Trophoblast cell (in vitro differentiated cells and primary cell): ENCODE measurements at regions not wholly inside any gene's neighbourhood (a gene's known extent, or its start where the extent isn't known, plus 50 kb on each side); places are given as distances from the start of the nearest gene placed in this dataset.
"Not testable (repeated sequence)": the region's sequence is repeated elsewhere in the genome, so short reads cannot be mapped to it uniquely, and the experiment has no call there.

Source experiments
- DNase-seq, 2 donors: peaks; one replicate each; pipeline ENCODE4 v3.0.0-alpha.2; 2016
- H2AFZ ChIP-seq: 2 replicates; pipeline ENCODE4 v1.6.1; 2013; ENCODE audit warnings: low read length, moderate library complexity, mild to moderate bottlenecking; ENCODE audit not compliant: insufficient read depth, poor library complexity
- H2AK5ac ChIP-seq: 2 replicates; pipeline ENCODE4 v1.6.1; 2013; ENCODE audit warnings: mild to moderate bottlenecking, low read length
- H2BK120ac ChIP-seq: 2 replicates; pipeline ENCODE4 v1.6.1; 2013; ENCODE audit warnings: low read length, mild to moderate bottlenecking, moderate library complexity; ENCODE audit not compliant: insufficient read depth, poor library complexity
- H2BK12ac ChIP-seq: 2 replicates; pipeline ENCODE4 v1.6.1; 2013; ENCODE audit warnings: mild to moderate bottlenecking, low read length, moderate library complexity
- H2BK5ac ChIP-seq: 2 replicates; pipeline ENCODE4 v1.6.1; 2013; ENCODE audit warnings: low read length, low read depth, moderate library complexity, mild to moderate bottlenecking; ENCODE audit not compliant: poor library complexity
- H3K14ac ChIP-seq: 2 replicates; pipeline ENCODE4 v1.6.1; 2013; ENCODE audit warnings: mild to moderate bottlenecking, low read length
- H3K18ac ChIP-seq: 2 replicates; pipeline ENCODE4 v1.6.1; 2013; ENCODE audit warnings: mild to moderate bottlenecking, low read length
- H3K23ac ChIP-seq: 2 replicates; pipeline ENCODE4 v1.6.1; 2013; ENCODE audit warnings: low read length
- H3K27ac ChIP-seq: 2 replicates; pipeline ENCODE4 v1.5.1; 2013; ENCODE audit warnings: low read depth, mild to moderate bottlenecking, inconsistent platforms, low read length, moderate library complexity
- H3K27me3 ChIP-seq: 2 replicates; pipeline ENCODE4 v1.6.1; 2013; ENCODE audit warnings: inconsistent platforms, mild to moderate bottlenecking, low read length, moderate library complexity; ENCODE audit not compliant: insufficient read depth
- H3K36me3 ChIP-seq, 2 experiments: 1 replicate in 1 of 2; 2 replicates in 1 of 2; pipeline ENCODE4 v1.6.1; 2013; ENCODE audit warnings: low read length in 2 of 2, mild to moderate bottlenecking in 2 of 2, moderate library complexity in 1 of 2; ENCODE audit not compliant: insufficient read depth in 2 of 2, control insufficient read depth in 1 of 2
- H3K4ac ChIP-seq: 2 replicates; pipeline ENCODE4 v1.6.1; 2013; ENCODE audit warnings: low read depth, mild to moderate bottlenecking, low read length, moderate library complexity
- H3K4me1 ChIP-seq, 2 experiments: 1 replicate in 1 of 2; 2 replicates in 1 of 2; pipeline ENCODE4 v1.6.1; 2013; ENCODE audit warnings: low read length in 2 of 2, mild to moderate bottlenecking in 2 of 2, moderate library complexity in 1 of 2; ENCODE audit not compliant: insufficient read depth in 2 of 2, control insufficient read depth in 1 of 2
- H3K4me2 ChIP-seq: 2 replicates; pipeline ENCODE4 v1.6.1; 2013; ENCODE audit warnings: inconsistent platforms, mild to moderate bottlenecking, low read length, moderate library complexity
- H3K4me3 ChIP-seq: 2 replicates; pipeline ENCODE4 v1.5.1; 2013; ENCODE audit warnings: mild to moderate bottlenecking, low read depth, low read length, inconsistent platforms
- H3K79me1 ChIP-seq: one replicate; pipeline ENCODE4 v1.6.1; 2013; ENCODE audit warnings: low read length
- H3K79me2 ChIP-seq: 2 replicates; pipeline ENCODE4 v1.6.1; 2013; ENCODE audit warnings: low read length, mild to moderate bottlenecking; ENCODE audit not compliant: control insufficient read depth, insufficient read depth, poor library complexity
- H3K9ac ChIP-seq: 2 replicates; pipeline ENCODE4 v1.6.1; 2013; ENCODE audit warnings: mild to moderate bottlenecking, low read length
- H3K9me3 ChIP-seq: 2 replicates; pipeline ENCODE4 v1.6.1; 2013; ENCODE audit warnings: low read depth, mild to moderate bottlenecking, control low read depth, inconsistent platforms, low read length; ENCODE audit not compliant: insufficient read depth
- H4K12ac ChIP-seq: 2 replicates; pipeline ENCODE4 v1.6.1; 2013; ENCODE audit warnings: low read depth, mild to moderate bottlenecking, low read length, moderate library complexity
- H4K8ac ChIP-seq: 2 replicates; pipeline ENCODE4 v1.6.1; 2013; ENCODE audit warnings: low read depth, mild to moderate bottlenecking, low read length, moderate library complexity
- H4K91ac ChIP-seq: one replicate; pipeline ENCODE4 v1.6.1; 2013; ENCODE audit warnings: low read depth, mild to moderate bottlenecking, low read length, moderate library complexity
- WGBS: extraction: QIAGEN DNeasy Blood & Tissue Kit; methylation state at CpG from one replicate; pipeline ENCODE4 v1.1.7; 2013; ENCODE audit warnings: missing lambda C conversion rate; ENCODE audit not compliant: insufficient read length, insufficient coverage; ENCODE audit errors: extremely low coverage; 5-methylcytosine and 5-hydroxymethylcytosine counted together

GRCh38 chr10:25109896-25110295 lies 64.9 kb upstream of the GPR158 start:
- H3K4ac ChIP-seq, H3K4me1 ChIP-seq, H3K27me3 ChIP-seq, H3K23ac ChIP-seq, H2AFZ ChIP-seq, H3K36me3 ChIP-seq, H4K91ac ChIP-seq, H3K9ac ChIP-seq, H2BK5ac ChIP-seq, H3K79me2 ChIP-seq, H3K14ac ChIP-seq, H3K4me3 ChIP-seq, H2BK12ac ChIP-seq, H2AK5ac ChIP-seq, H2BK120ac ChIP-seq, H4K8ac ChIP-seq, H3K9me3 ChIP-seq, H4K12ac ChIP-seq, H3K79me1 ChIP-seq, H3K27ac ChIP-seq, H3K4me2 ChIP-seq, H3K18ac ChIP-seq: not testable (repeated sequence)
- no CpG with 5 or more reads among the region's 7 CpGs for WGBS
- DNase-seq: peak; percentile 71 to 84

- no peak overlapping the region for H2BK5ac ChIP-seq
- H3K27ac ChIP-seq: no peak overlapping the region
- H3K14ac ChIP-seq: no peak overlapping the region
Measured at GRCh38 chr10:25112016-25112415, 62.8 kb upstream of the GPR158 start.

GRCh38 chr10:25113191-25114035 lies 61.4 kb upstream of the GPR158 start:
- Histone ChIP-seq H2BK5ac (no peak overlapping the region), H3K36me3 (no peaks in the 10 kb centered on the region), H4K12ac (no peak overlapping the region), H2AK5ac (no peak overlapping the region), H3K23ac (no peak overlapping the region), H4K8ac (no peak overlapping the region), H4K91ac (no peak overlapping the region), H3K9ac (no peak overlapping the region), H3K14ac (no peak overlapping the region), H3K4me2 (peak overlapping the region; percentile 31), H3K27me3 (no peaks in the 10 kb centered on the region), H3K4me3 (no peak overlapping the region), H2AFZ (no peak overlapping the region), H3K79me1 (no peaks in the 10 kb centered on the region), H3K18ac (no peak overlapping the region), H3K4ac (no peak overlapping the region), H2BK120ac (no peak overlapping the region), H3K79me2 (no peaks in the 10 kb centered on the region), H3K27ac (no peak overlapping the region), H3K9me3 (no peaks in the 10 kb centered on the region), H3K4me1 (peaks cover 0 to 2% of the 10 kb centered on the region in 2 experiments), H2BK12ac (no peak overlapping the region)
- peak; percentile 73 to 89 for DNase-seq
- WGBS: no CpG with 5 or more reads among the region's 14 CpGs

More at GRCh38 chr10:25112016-25112415, 62.8 kb upstream of the GPR158 start:
- Histone ChIP-seq H2BK12ac (no peak overlapping the region), H3K4me2 (no peak overlapping the region), H3K18ac (no peak overlapping the region), H4K91ac (no peak overlapping the region), H3K23ac (no peak overlapping the region), H3K36me3 (no peaks in the 10 kb centered on the region), H4K8ac (no peak overlapping the region), H2BK120ac (no peak overlapping the region), H2AK5ac (no peak overlapping the region), H3K4me3 (no peak overlapping the region), H3K9ac (no peak overlapping the region), H3K79me1 (no peaks in the 10 kb centered on the region), H4K12ac (no peak overlapping the region), H3K9me3 (no peaks in the 10 kb centered on the region), H3K27me3 (no peaks in the 10 kb centered on the region), H3K79me2 (no peaks in the 10 kb centered on the region), H3K4me1 (peaks cover 0 to 2% of the 10 kb centered on the region in 2 experiments), H3K4ac (no peak overlapping the region), H2AFZ (no peak overlapping the region)
- no CpG with 5 or more reads among the region's 3 CpGs for WGBS
- no peak for DNase-seq

- no peak overlapping the region for H2AK5ac ChIP-seq
- H3K4me1 ChIP-seq: peaks cover 0 to 2% of the 10 kb centered on the region in 2 experiments
- H3K9ac ChIP-seq: no peak overlapping the region
- H3K36me3 ChIP-seq: no peaks in the 10 kb centered on the region
- H3K18ac ChIP-seq: no peak overlapping the region
- no peak overlapping the region for H3K23ac ChIP-seq
- no peak overlapping the region for H4K91ac ChIP-seq
- no peaks in the 10 kb centered on the region for H3K79me1 ChIP-seq
- no peaks in the 10 kb centered on the region for H3K27me3 ChIP-seq
- no peak overlapping the region for H4K8ac ChIP-seq
- WGBS: no CpG with 5 or more reads among the region's 2 CpGs
- DNase-seq: no peak
- H3K14ac ChIP-seq: no peak overlapping the region
- no peaks in the 10 kb centered on the region for H3K79me2 ChIP-seq
- H2BK5ac ChIP-seq: no peak overlapping the region
- no peak overlapping the region for H2AFZ ChIP-seq
- no peak overlapping the region for H3K27ac ChIP-seq
- H3K4me3 ChIP-seq: no peak overlapping the region
- H3K9me3 ChIP-seq: no peaks in the 10 kb centered on the region
- H2BK12ac ChIP-seq: no peak overlapping the region
- no peak overlapping the region for H3K4ac ChIP-seq
- no peak overlapping the region for H3K4me2 ChIP-seq
- no peak overlapping the region for H4K12ac ChIP-seq
- H2BK120ac ChIP-seq: no peak overlapping the region
Measured at GRCh38 chr10:25114036-25114411, 60.8 kb upstream of the GPR158 start.
